Cardiac muscle cell (in vitro differentiated cells and primary cell): ENCODE measurements at regions not wholly inside any gene's neighbourhood (a gene's known extent, or its start where the extent isn't known, plus 50 kb on each side); places are given as distances from the start of the nearest gene placed in this dataset.

ENCODE experiments used
- DNase-seq, 2 donors: peaks; one replicate each; pipeline versions ENCODE4 v3.0.0 to v3.0.0-alpha.2; 2010 to 2017; ENCODE audit warnings: low read depth in 1 of 2, low spot score in 1 of 2
- H3K27ac ChIP-seq: fragments of 200-600 bp; sonication (generic); 2 replicates; pipeline ENCODE4 v1.5.1; 2016
- H3K27me3 ChIP-seq: fragments of 200-600 bp; sonication (generic); 2 replicates; pipeline ENCODE4 v1.6.0; 2016; ENCODE audit warnings: control low read depth
- H3K36me3 ChIP-seq: fragments of 200-600 bp; sonication (generic); 2 replicates; pipeline ENCODE4 v1.5.1; 2016; ENCODE audit warnings: control low read depth
- H3K4me1 ChIP-seq: fragments of 200-600 bp; sonication (generic); 2 replicates; pipeline ENCODE4 v1.8.1; 2017; ENCODE audit warnings: low read depth, mild to moderate bottlenecking, mixed run types
- H3K4me3 ChIP-seq: fragments of 200-600 bp; sonication (generic); 2 replicates; pipeline ENCODE4 v1.5.1; 2016; ENCODE audit warnings: mild to moderate bottlenecking
- H3K9me3 ChIP-seq: fragments of 200-600 bp; sonication (generic); 2 replicates; pipeline ENCODE4 v1.5.1; 2017; ENCODE audit warnings: low read depth, mild to moderate bottlenecking, control low read depth
- CTCF ChIP-seq: IDR thresholded peaks from 2 replicates; pipeline ENCODE4 v1.5.1; 2012; ENCODE audit warnings: low read depth, mild to moderate bottlenecking, low read length

GRCh38 chr2:486371-486770 lies 190.8 kb downstream of the TMEM18 start:
- Histone ChIP-seq H3K27ac (no peak overlapping the region), H3K4me1 (no peaks in the 10 kb centered on the region), H3K9me3 (no peaks in the 10 kb centered on the region), H3K36me3 (no peaks in the 10 kb centered on the region), H3K27me3 (no peaks in the 10 kb centered on the region), H3K4me3 (no peak overlapping the region)
- TF ChIP-seq CTCF, result no peak
- DNase-seq, result no peak

GRCh38 chr2:481388-481787 lies 193.5 kb upstream of the ALKAL2 start:
- no peak for DNase-seq
- no peaks in the 10 kb centered on the region for H3K9me3 ChIP-seq
- H3K27ac ChIP-seq, result no peak overlapping the region
- H3K4me3 ChIP-seq, result no peak overlapping the region
- no peaks in the 10 kb centered on the region for H3K36me3 ChIP-seq
- TF ChIP-seq CTCF, result no peak
- no peaks in the 10 kb centered on the region for H3K27me3 ChIP-seq
- H3K4me1 ChIP-seq, result no peaks in the 10 kb centered on the region

- no peak for TF ChIP-seq CTCF
- no peak for DNase-seq
- H3K4me3 ChIP-seq, result no peak overlapping the region
- no peaks in the 10 kb centered on the region for H3K9me3 ChIP-seq
- H3K27ac ChIP-seq, result no peak overlapping the region
- H3K27me3 ChIP-seq, result no peaks in the 10 kb centered on the region
- no peaks in the 10 kb centered on the region for H3K4me1 ChIP-seq
- H3K36me3 ChIP-seq, result no peaks in the 10 kb centered on the region
Measured at GRCh38 chr2:479490-480176, 191.7 kb upstream of the ALKAL2 start.

- Histone ChIP-seq H3K9me3 (no peaks in the 10 kb centered on the region), H3K36me3 (no peaks in the 10 kb centered on the region), H3K27ac (no peak overlapping the region), H3K27me3 (no peaks in the 10 kb centered on the region), H3K4me1 (no peaks in the 10 kb centered on the region), H3K4me3 (no peak overlapping the region)
- DNase-seq, result no peak
- no peak for TF ChIP-seq CTCF
Measured at GRCh38 chr2:479031-479430, 191.1 kb upstream of the ALKAL2 start.

- peaks cover 49% of the 10 kb centered on the region for H3K27me3 ChIP-seq
- no peak overlapping the region for H3K4me3 ChIP-seq
- H3K9me3 ChIP-seq, result no peaks in the 10 kb centered on the region
- H3K27ac ChIP-seq, result no peak overlapping the region
- H3K4me1 ChIP-seq, result no peaks in the 10 kb centered on the region
- DNase-seq, result no peak
- TF ChIP-seq CTCF, result no peak
- no peaks in the 10 kb centered on the region for H3K36me3 ChIP-seq
Measured at GRCh38 chr2:471560-471959, 183.7 kb upstream of the ALKAL2 start.
